Neuronal stem cell (in vitro differentiated cells): ENCODE measurements at regions not wholly inside any gene's neighbourhood (a gene's known extent, or its start where the extent isn't known, plus 50 kb on each side); places are given as distances from the start of the nearest gene placed in this dataset.
"Not testable (repeated sequence)": the region's sequence is repeated elsewhere in the genome, so short reads cannot be mapped to it uniquely, and the experiment has no call there.

ENCODE experiments used
- DNase-seq: peaks from one replicate; pipeline ENCODE4 v3.0.0-alpha.2; 2013; ENCODE audit warnings: low spot score
- H2AFZ ChIP-seq: one replicate; pipeline ENCODE4 v1.6.1; 2013; ENCODE audit warnings: mild to moderate bottlenecking, low read length, inconsistent platforms
- H2AK5ac ChIP-seq: 2 replicates; pipeline ENCODE4 v1.6.1; 2013; ENCODE audit warnings: low read depth, mild to moderate bottlenecking, inconsistent platforms, low read length, moderate library complexity, mixed read lengths
- H2BK120ac ChIP-seq: 2 replicates; pipeline ENCODE4 v1.6.1; 2013; ENCODE audit warnings: low read depth, mild to moderate bottlenecking, inconsistent platforms, low read length, moderate library complexity, mixed read lengths
- H2BK12ac ChIP-seq: one replicate; pipeline ENCODE4 v1.6.1; 2013; ENCODE audit warnings: low read length, inconsistent platforms
- H2BK15ac ChIP-seq: 2 replicates; pipeline ENCODE4 v1.6.1; 2013; ENCODE audit warnings: mild to moderate bottlenecking, low read length, inconsistent platforms, mixed read lengths
- H2BK5ac ChIP-seq: one replicate; pipeline ENCODE4 v1.6.1; 2013; ENCODE audit warnings: inconsistent platforms, mild to moderate bottlenecking, low read length, moderate library complexity
- H3K14ac ChIP-seq: one replicate; pipeline ENCODE4 v1.6.1; 2013; ENCODE audit warnings: low read length, inconsistent platforms
- H3K18ac ChIP-seq: 2 replicates; pipeline ENCODE4 v1.6.1; 2013; ENCODE audit warnings: low read length, inconsistent platforms
- H3K23ac ChIP-seq: 2 replicates; pipeline ENCODE4 v1.6.1; 2013; ENCODE audit warnings: low read depth, mild to moderate bottlenecking, mixed read lengths, low read length, inconsistent platforms; ENCODE audit not compliant: poor library complexity
- H3K27ac ChIP-seq: replicated peaks from 3 replicates; pipeline ENCODE4 v1.5.1; 2013; ENCODE audit warnings: low read length, inconsistent platforms
- H3K27me3 ChIP-seq, 3 experiments: 2 replicates each; pipeline ENCODE4 v1.6.1; 2013; ENCODE audit warnings: low read length in 3 of 3, mild to moderate bottlenecking in 2 of 3, inconsistent platforms in 1 of 3, low read depth in 1 of 3, mixed read lengths in 1 of 3, moderate library complexity in 1 of 3; ENCODE audit not compliant: control insufficient read depth in 3 of 3, insufficient read depth in 3 of 3
- H3K36me3 ChIP-seq, 2 donors: replicated peaks in 1 of 2; 2 replicates each; pipeline ENCODE4 v1.6.1; 2013; ENCODE audit warnings: low read length in 2 of 2; ENCODE audit not compliant: control insufficient read depth in 2 of 2, insufficient read depth in 2 of 2
- H3K4ac ChIP-seq: 2 replicates; pipeline ENCODE4 v1.6.1; 2013; ENCODE audit warnings: inconsistent platforms, mild to moderate bottlenecking, low read length, moderate library complexity
- H3K4me1 ChIP-seq, 2 donors: 1 replicate in 1 of 2; 2 replicates in 1 of 2; pipeline ENCODE4 v1.6.1; 2013; ENCODE audit warnings: low read length in 2 of 2, low read depth in 1 of 2; ENCODE audit not compliant: control insufficient read depth in 2 of 2, insufficient read depth in 1 of 2
- H3K4me2 ChIP-seq: one replicate; pipeline ENCODE4 v1.6.1; 2013; ENCODE audit warnings: mild to moderate bottlenecking, low read length, inconsistent platforms; ENCODE audit not compliant: insufficient read depth, poor library complexity, severe bottlenecking
- H3K4me3 ChIP-seq, 2 donors: 2 replicates each; pipeline ENCODE4 v1.5.1; 2013; ENCODE audit warnings: low read length in 2 of 2, mild to moderate bottlenecking in 2 of 2, inconsistent platforms in 1 of 2, moderate library complexity in 1 of 2
- H3K79me1 ChIP-seq: one replicate; pipeline ENCODE4 v1.6.1; 2013; ENCODE audit warnings: low read depth, mild to moderate bottlenecking, inconsistent platforms, low read length, moderate library complexity
- H3K9ac ChIP-seq: one replicate; pipeline ENCODE4 v1.6.1; 2013; ENCODE audit warnings: mild to moderate bottlenecking, low read depth, low read length, inconsistent platforms; ENCODE audit not compliant: poor library complexity
- H3K9me3 ChIP-seq, 2 donors: replicated peaks in 1 of 2; 2 replicates each; pipeline versions ENCODE3 to v1.6.1; 2013; ENCODE audit warnings: low read length in 2 of 2, mild to moderate bottlenecking in 2 of 2, inconsistent platforms in 1 of 2, low read depth in 1 of 2, mixed read lengths in 1 of 2, moderate library complexity in 1 of 2; ENCODE audit not compliant: control insufficient read depth in 2 of 2, insufficient read depth in 1 of 2
- H4K8ac ChIP-seq: one replicate; pipeline ENCODE4 v1.6.1; 2013; ENCODE audit warnings: low read depth, mild to moderate bottlenecking, inconsistent platforms, low read length, moderate library complexity
- H4K91ac ChIP-seq: one replicate; pipeline ENCODE4 v1.6.1; 2013; ENCODE audit warnings: low read length, low read depth, mild to moderate bottlenecking, inconsistent platforms; ENCODE audit not compliant: poor library complexity
- WGBS, 2 donors: extraction: QIAGEN DNeasy Blood & Tissue Kit; methylation state at CpG; one replicate each; pipeline ENCODE4 v1.1.7; 2013; ENCODE audit warnings: missing lambda C conversion rate in 2 of 2, mixed read lengths in 1 of 2; ENCODE audit not compliant: insufficient read length in 2 of 2, insufficient replicate concordance in 1 of 2; ENCODE audit errors: extremely low coverage in 2 of 2; 5-methylcytosine and 5-hydroxymethylcytosine counted together

DNA sequence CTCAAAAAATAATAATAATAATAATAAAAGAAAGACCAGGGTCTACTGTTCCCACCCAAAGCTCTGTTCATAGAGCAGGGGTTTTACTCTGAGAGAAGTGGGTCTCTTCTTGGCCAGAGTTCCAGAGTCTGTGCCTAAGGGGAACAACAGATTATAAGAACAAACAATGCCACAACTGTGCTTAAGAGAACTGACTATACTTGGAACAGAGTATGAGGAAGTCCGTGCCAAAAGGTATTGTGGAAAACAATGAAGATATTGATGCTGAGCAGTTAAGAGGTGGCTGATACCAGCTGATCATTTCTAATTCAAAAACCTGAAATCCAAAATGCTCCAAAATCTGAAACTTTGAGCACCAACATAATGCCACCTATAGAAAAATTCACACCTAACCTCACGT, 229.6 kb downstream of the FBXO8 start:
- Histone ChIP-seq H3K4me1 (no peaks in the 10 kb centered on the region), H3K4me3 (no peak overlapping the region), H3K18ac (no peak overlapping the region), H3K27ac (no peak overlapping the region), H3K4me2 (no peak overlapping the region), H2AFZ (no peak overlapping the region), H4K91ac (no peak overlapping the region), H3K36me3 (no peaks in the 10 kb centered on the region), H4K8ac (no peak overlapping the region), H3K4ac (no peak overlapping the region), H3K9ac (no peak overlapping the region), H3K9me3 (no peaks in the 10 kb centered on the region), H3K27me3 (no peaks in the 10 kb centered on the region), H3K23ac (no peak overlapping the region), H3K14ac (no peak overlapping the region), H2BK120ac (no peak overlapping the region), H2BK15ac (no peak overlapping the region), H2AK5ac (no peak overlapping the region), H3K79me1 (no peaks in the 10 kb centered on the region), H2BK5ac (no peak overlapping the region), H2BK12ac (no peak overlapping the region)
- WGBS, 2 donors, result no CpG with 5 or more reads among the region's 2 CpGs
- DNase-seq, result no peak

DNA sequence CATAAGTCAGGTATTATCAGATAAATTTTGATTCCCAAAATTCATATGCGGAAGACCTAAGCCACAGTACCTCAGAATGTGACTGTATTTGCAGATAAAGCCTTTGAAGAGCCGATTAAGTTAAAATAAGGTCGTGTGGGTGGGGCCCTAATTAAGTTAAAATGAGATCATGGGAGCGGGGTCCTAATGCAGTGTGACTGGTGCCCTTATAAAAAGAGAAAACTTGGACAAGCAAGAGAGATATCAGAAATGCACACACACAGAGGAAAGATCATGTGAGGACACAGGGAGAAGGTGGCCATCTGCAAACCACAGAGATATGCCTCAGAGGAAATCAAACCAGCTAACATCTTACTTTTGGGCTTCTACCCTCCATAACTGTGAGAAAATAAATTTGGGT, 236.1 kb downstream of the FBXO8 start:
- Histone ChIP-seq H4K91ac (no peak overlapping the region), H3K4ac (no peak overlapping the region), H2AFZ (no peak overlapping the region), H2AK5ac (no peak overlapping the region), H3K27ac (no peak overlapping the region), H3K4me2 (no peak overlapping the region), H2BK15ac (no peak overlapping the region), H4K8ac (no peak overlapping the region), H2BK12ac (no peak overlapping the region), H3K4me1 (no peaks in the 10 kb centered on the region), H3K9me3 (no peaks in the 10 kb centered on the region), H3K79me1 (no peaks in the 10 kb centered on the region), H3K36me3 (no peaks in the 10 kb centered on the region), H2BK5ac (no peak overlapping the region), H3K4me3 (no peak overlapping the region), H3K9ac (no peak overlapping the region), H3K23ac (no peak overlapping the region), H3K18ac (no peak overlapping the region), H2BK120ac (no peak overlapping the region), H3K27me3 (no peaks in the 10 kb centered on the region), H3K14ac (no peak overlapping the region)
- WGBS, 2 donors, result no CpG with 5 or more reads among the region's 4 CpGs
- DNase-seq, result no peak

DNA sequence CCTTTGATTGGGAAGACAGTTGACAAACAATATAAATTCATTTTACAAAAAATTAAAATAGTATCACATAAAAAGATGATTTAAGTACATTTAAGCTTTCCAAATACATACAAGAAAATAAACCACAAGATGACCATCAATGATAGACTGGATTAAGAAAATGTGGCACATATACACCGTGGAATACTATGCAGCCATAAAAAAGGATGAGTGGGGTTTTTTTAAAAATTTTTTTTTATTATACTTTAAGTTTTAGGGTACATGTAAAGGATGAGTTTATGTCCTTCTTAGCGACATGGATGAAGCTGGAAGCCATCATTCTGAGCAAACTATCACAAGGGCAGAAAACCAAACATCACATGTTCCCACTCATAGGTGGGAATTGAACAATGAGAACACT, 237.6 kb downstream of the FBXO8 start:
- not testable (repeated sequence) for DNase-seq, H4K91ac ChIP-seq, H3K9ac ChIP-seq, H3K14ac ChIP-seq, H2BK15ac ChIP-seq, H2BK12ac ChIP-seq, H3K4ac ChIP-seq, H3K9me3 ChIP-seq, H3K4me3 ChIP-seq, H3K27me3 ChIP-seq, H3K79me1 ChIP-seq, H2AFZ ChIP-seq, H3K36me3 ChIP-seq, H3K27ac ChIP-seq, H2AK5ac ChIP-seq, H4K8ac ChIP-seq, H2BK120ac ChIP-seq, H3K4me2 ChIP-seq, H2BK5ac ChIP-seq, H3K18ac ChIP-seq, H3K23ac ChIP-seq, H3K4me1 ChIP-seq
- no CpG with 5 or more reads among the region's 2 CpGs for WGBS, 2 donors

DNA sequence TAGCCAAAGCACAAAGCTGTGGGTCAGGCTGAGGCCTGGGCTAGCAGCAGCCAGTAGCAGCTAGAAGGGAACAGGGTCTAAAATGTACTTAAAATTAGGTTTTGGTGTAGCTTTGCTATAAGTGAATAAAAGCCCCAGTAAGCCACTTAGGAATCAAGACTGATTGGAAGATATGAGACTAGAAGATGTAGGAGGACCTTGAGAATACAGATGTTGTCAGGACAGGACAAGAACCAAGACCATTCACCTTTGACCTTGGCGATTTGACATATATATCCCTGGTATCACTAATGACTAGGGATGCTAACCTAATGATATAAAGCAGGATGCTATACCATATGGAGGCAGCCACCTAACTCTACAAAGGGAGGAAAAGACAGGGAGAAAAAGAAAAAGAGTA, 238.1 kb downstream of the FBXO8 start:
- Histone ChIP-seq H3K23ac (no peak overlapping the region), H2AK5ac (no peak overlapping the region), H3K14ac (no peak overlapping the region), H2BK12ac (no peak overlapping the region), H2BK120ac (no peak overlapping the region), H3K4me3 (no peak overlapping the region), H3K9ac (no peak overlapping the region), H3K36me3 (no peaks in the 10 kb centered on the region), H3K18ac (no peak overlapping the region), H3K27ac (no peak overlapping the region), H2AFZ (no peak overlapping the region), H2BK15ac (no peak overlapping the region), H3K4ac (no peak overlapping the region), H3K79me1 (no peaks in the 10 kb centered on the region), H3K27me3 (no peaks in the 10 kb centered on the region), H4K8ac (no peak overlapping the region), H3K4me1 (peaks cover 0 to 8% of the 10 kb centered on the region in 2 donors), H3K9me3 (no peaks in the 10 kb centered on the region), H4K91ac (no peak overlapping the region), H2BK5ac (no peak overlapping the region), H3K4me2 (no peak overlapping the region)
- no peak for DNase-seq
- no CpG with 5 or more reads among the region's 1 CpG for whole genome bisulfite sequencing, 2 donors
